Cardiac septum (tissue), 1 donor: ENCODE measurements at regions not wholly inside any gene's neighbourhood (a gene's known extent, or its start where the extent isn't known, plus 50 kb on each side); places are given as distances from the start of the nearest gene placed in this dataset.
"Not testable (repeated sequence)": the region's sequence is repeated elsewhere in the genome, so short reads cannot be mapped to it uniquely, and the experiment has no call there.

ENCODE experiments used
- DNase-seq: peaks from one replicate; pipeline ENCODE4 v3.0.0-alpha.2; 2020; ENCODE audit warnings: low spot score
- intact Hi-C: fragments of 100-400 bp; cut with DNase I; formaldehyde crosslinking; loops from one replicate; pipeline ENCODE4 v1.14.0; 2022
- donor health status: DM: no; HTN: no; CAD: no.

GRCh38 chr10:80697926-80698325 is 160.2 kb downstream of the SH2D4B start:
- DNase-seq: no peak
- intact Hi-C loops: loop anchor here (2.0 kb wide), 1 partner anchor 227 kb away; no protein-coding TSS in a partner anchor

- peak; percentile 92 for DNase-seq
- intact Hi-C loops: loop anchor here (2.0 kb wide), 1 partner anchor 225 kb away; no protein-coding TSS in a partner anchor
Measured at GRCh38 chr10:80699602-80700039, 161.9 kb downstream of the SH2D4B start.

- intact Hi-C loops: no loop called here
- no peak for DNase-seq
Measured at GRCh38 chr10:80700252-80700651, 162.6 kb downstream of the SH2D4B start.

GRCh38 chr10:80700760-80701444 is 163.2 kb downstream of the SH2D4B start:
- intact Hi-C loops: no loop called here
- DNase-seq: no peak

- DNase-seq: no peak
- intact Hi-C loops: no loop called here
Measured at GRCh38 chr10:80701706-80702105, 164.0 kb downstream of the SH2D4B start.

GRCh38 chr10:80702143-80702542 is 164.4 kb downstream of the SH2D4B start:
- intact Hi-C loops: no loop called here
- DNase-seq: no peak

GRCh38 chr10:80705899-80706298 is 168.2 kb downstream of the SH2D4B start:
- intact Hi-C loops: no loop called here
- DNase-seq: no peak

GRCh38 chr10:80708185-80708584 is 170.5 kb downstream of the SH2D4B start:
- DNase-seq: no peak
- intact Hi-C loops: no loop called here

GRCh38 chr10:80708808-80709207 is 171.1 kb downstream of the SH2D4B start:
- intact Hi-C loops: no loop called here

GRCh38 chr10:80709866-80710265 is 172.2 kb downstream of the SH2D4B start:
- DNase-seq: no peak
- intact Hi-C loops: no loop called here

More at GRCh38 chr10:80708808-80709207, 171.1 kb downstream of the SH2D4B start:
- DNase-seq: no peak

- DNase-seq: no peak
Measured at GRCh38 chr10:80713398-80713928, 175.8 kb downstream of the SH2D4B start.

GRCh38 chr10:80714566-80714965 is 176.9 kb downstream of the SH2D4B start:
- DNase-seq: no peak
- intact Hi-C loops: no loop called here

More at GRCh38 chr10:80713398-80713928, 175.8 kb downstream of the SH2D4B start:
- intact Hi-C loops: no loop called here

GRCh38 chr10:80718024-80718423 is 180.3 kb downstream of the SH2D4B start:
- intact Hi-C loops: no loop called here
- no peak for DNase-seq

- no peak for DNase-seq
- intact Hi-C loops: no loop called here
Measured at GRCh38 chr10:80719935-80720334, 182.2 kb downstream of the SH2D4B start.

GRCh38 chr10:80720549-80720948 is 182.8 kb downstream of the SH2D4B start:
- no peak for DNase-seq
- intact Hi-C loops: no loop called here

- DNase-seq, intact Hi-C loops: not testable (repeated sequence)
Measured at GRCh38 chr10:80728354-80728753, 190.7 kb downstream of the SH2D4B start.

- intact Hi-C loops: no loop called here
- DNase-seq: no peak
Measured at GRCh38 chr10:80729896-80730295, 192.2 kb downstream of the SH2D4B start.

- no peak for DNase-seq
- intact Hi-C loops: no loop called here
Measured at GRCh38 chr10:80730522-80730921, 192.8 kb downstream of the SH2D4B start.

- no peak for DNase-seq
- intact Hi-C loops: no loop called here
Measured at GRCh38 chr10:80734589-80734988, 196.9 kb downstream of the SH2D4B start.

GRCh38 chr10:80737209-80737608 is 199.5 kb downstream of the SH2D4B start:
- intact Hi-C loops: no loop called here
- no peak for DNase-seq

GRCh38 chr10:80739328-80739727 is 201.6 kb downstream of the SH2D4B start:
- intact Hi-C loops: no loop called here
- no peak for DNase-seq
